ENCODE measurements at regions not wholly inside any gene's neighbourhood (a gene's known extent, or its start where the extent isn't known, plus 50 kb on each side); places are given as distances from the start of the nearest gene placed in this dataset.

DNA sequence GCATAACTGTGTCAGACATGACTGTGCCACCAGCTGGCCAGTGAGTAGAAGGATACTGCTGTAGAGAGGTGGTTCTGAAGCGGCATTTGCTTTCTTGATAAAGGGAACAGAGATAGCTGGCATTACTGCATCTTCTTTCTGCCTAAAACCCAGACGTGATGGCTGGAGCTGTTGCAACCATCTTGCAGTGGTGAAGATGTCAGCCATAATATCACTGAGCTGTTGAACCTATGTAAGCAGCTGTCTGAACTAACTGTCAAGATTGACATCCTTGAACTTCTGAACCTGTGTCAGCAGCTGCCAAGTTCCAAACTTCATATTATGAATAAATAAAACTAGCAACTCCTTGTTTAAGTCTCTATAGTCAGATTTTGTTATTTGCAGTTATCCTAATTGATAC, 88.9 kb upstream of the LNX1 start:
- no peaks in the 10 kb centered on the region for H3K9me3 ChIP-seq
- no peak overlapping the region for H3K27ac ChIP-seq
- no peak for DNase-seq (ENCODE audit: extremely low spot score in 2 of 2)
- TF ChIP-seq, protein P1, sequence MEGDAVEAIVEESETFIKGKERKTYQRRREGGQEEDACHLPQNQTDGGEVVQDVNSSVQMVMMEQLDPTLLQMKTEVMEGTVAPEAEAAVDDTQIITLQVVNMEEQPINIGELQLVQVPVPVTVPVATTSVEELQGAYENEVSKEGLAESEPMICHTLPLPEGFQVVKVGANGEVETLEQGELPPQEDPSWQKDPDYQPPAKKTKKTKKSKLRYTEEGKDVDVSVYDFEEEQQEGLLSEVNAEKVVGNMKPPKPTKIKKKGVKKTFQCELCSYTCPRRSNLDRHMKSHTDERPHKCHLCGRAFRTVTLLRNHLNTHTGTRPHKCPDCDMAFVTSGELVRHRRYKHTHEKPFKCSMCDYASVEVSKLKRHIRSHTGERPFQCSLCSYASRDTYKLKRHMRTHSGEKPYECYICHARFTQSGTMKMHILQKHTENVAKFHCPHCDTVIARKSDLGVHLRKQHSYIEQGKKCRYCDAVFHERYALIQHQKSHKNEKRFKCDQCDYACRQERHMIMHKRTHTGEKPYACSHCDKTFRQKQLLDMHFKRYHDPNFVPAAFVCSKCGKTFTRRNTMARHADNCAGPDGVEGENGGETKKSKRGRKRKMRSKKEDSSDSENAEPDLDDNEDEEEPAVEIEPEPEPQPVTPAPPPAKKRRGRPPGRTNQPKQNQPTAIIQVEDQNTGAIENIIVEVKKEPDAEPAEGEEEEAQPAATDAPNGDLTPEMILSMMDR (IDR thresholded peaks at IDR 0.05): no peak
- TF ChIP-seq POLR2A (IDR thresholded peaks at IDR 0.05) (no peak), POLR2AphosphoS5 (IDR thresholded peaks at IDR 0.05; ENCODE audit: insufficient read depth in 1 of 2, low read depth in 1 of 2) (no peak)
- H3K4me3 ChIP-seq: no peak overlapping the region
- peaks cover 15% of the 10 kb centered on the region for H3K4me1 ChIP-seq
- intact Hi-C loops (cut with DNase I): no loop called here
- H3K36me3 ChIP-seq: no peaks in the 10 kb centered on the region
- no peaks in the 10 kb centered on the region for H3K27me3 ChIP-seq

DNA sequence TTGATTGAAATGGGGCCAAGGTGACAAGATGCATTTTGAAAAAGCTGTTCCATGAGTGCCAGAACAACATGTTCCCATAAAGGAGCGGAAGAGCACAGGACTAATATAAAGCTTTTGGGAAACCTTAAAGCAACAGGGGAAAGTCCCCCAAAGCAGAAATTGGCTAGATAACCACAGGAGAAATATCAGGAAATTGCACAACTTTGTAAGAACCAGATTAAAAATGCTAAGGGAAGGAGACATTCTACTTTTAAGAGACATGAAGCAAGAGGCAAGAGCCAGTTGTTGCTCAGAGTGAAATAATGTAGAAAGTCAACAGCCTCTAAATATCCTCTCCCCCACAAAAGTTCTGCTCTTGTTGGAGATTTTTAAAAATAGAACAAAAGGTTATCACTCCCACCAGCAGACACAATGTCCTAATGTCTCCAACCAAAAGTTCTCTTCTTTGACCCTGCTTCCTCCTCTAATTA, 85.2 kb upstream of the LNX1 start:
- H3K36me3 ChIP-seq: no peaks in the 10 kb centered on the region
- no peaks in the 10 kb centered on the region for H3K9me3 ChIP-seq
- peaks cover 15% of the 10 kb centered on the region for H3K4me1 ChIP-seq
- H3K27me3 ChIP-seq: no peaks in the 10 kb centered on the region
- no peak for DNase-seq (ENCODE audit: extremely low spot score in 2 of 2)
- intact Hi-C loops (cut with DNase I): no loop called here
- peak overlapping the region; percentile 73 for H3K27ac ChIP-seq
- H3K4me3 ChIP-seq: no peak overlapping the region
- TF ChIP-seq POLR2AphosphoS5 (IDR thresholded peaks at IDR 0.05; ENCODE audit: insufficient read depth in 1 of 2, low read depth in 1 of 2) (peak; percentile 65 to 96), POLR2A (IDR thresholded peaks at IDR 0.05) (no peak)

DNA sequence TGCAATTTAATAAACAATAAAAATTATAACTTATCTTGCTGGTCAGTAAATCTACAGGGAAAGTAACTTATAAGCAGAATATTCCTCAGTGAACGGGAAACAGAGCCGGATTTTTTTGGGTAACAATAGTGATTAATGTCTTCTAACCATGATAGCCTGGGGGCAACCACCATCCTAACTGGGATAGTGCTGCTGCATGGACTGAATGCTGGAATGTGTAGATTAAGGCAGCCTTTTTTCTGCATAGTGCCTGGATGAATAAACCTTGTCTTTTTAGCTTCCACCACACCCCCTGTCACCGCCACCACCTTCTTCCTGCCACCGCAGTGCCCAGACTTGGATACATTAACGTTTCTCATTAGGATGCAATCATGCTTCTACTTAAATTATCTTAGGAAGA, 83.6 kb upstream of the LNX1 start:
- TF ChIP-seq POLR2A (IDR thresholded peaks at IDR 0.05) (no peak), POLR2AphosphoS5 (IDR thresholded peaks at IDR 0.05; ENCODE audit: insufficient read depth in 1 of 2, low read depth in 1 of 2) (no peak)
- TF ChIP-seq, protein P1 (IDR thresholded peaks at IDR 0.05): no peak
- H3K9me3 ChIP-seq: no peaks in the 10 kb centered on the region
- intact Hi-C loops (cut with DNase I): no loop called here

DNA sequence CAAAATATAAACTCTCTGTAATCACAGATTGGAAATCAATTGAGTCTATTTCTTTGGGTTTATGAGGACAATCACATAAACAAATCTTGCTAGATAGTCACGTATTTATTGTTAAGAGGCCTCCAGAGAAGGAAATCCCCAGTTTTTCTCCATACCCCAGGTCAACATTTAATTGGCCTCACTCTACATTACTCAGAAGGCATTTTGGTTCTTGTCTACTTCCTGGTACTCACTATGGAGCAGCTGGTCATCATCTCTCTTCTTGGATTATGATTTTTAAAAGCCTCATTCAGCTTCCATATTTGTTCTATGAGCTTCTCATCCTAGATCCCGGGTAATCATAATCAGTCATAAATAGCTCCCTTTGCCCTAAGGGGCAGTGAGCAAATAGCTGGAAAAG, 81.6 kb upstream of the LNX1 start:
- Histone ChIP-seq H3K9me3 (no peaks in the 10 kb centered on the region), H3K27me3 (no peaks in the 10 kb centered on the region), H3K4me1 (peaks cover 15% of the 10 kb centered on the region), H3K27ac (no peak overlapping the region), H3K4me3 (no peak overlapping the region), H3K36me3 (no peaks in the 10 kb centered on the region)
- TF ChIP-seq POLR2A (IDR thresholded peaks at IDR 0.05): no peak
- no peak for TF ChIP-seq POLR2AphosphoS5 (IDR thresholded peaks at IDR 0.05; ENCODE audit: insufficient read depth in 1 of 2, low read depth in 1 of 2)
- TF ChIP-seq, protein P1 (IDR thresholded peaks at IDR 0.05): no peak
- no peak for DNase-seq (ENCODE audit: extremely low spot score in 2 of 2)
- intact Hi-C loops (cut with DNase I): no loop called here

More for the DNA sequence above, 83.6 kb upstream of the LNX1 start:
- peaks cover 15% of the 10 kb centered on the region for H3K4me1 ChIP-seq
- H3K4me3 ChIP-seq: no peak overlapping the region
- no peak for DNase-seq (ENCODE audit: extremely low spot score in 2 of 2)
- no peaks in the 10 kb centered on the region for H3K27me3 ChIP-seq
- H3K36me3 ChIP-seq: no peaks in the 10 kb centered on the region
- no peak overlapping the region for H3K27ac ChIP-seq

DNA sequence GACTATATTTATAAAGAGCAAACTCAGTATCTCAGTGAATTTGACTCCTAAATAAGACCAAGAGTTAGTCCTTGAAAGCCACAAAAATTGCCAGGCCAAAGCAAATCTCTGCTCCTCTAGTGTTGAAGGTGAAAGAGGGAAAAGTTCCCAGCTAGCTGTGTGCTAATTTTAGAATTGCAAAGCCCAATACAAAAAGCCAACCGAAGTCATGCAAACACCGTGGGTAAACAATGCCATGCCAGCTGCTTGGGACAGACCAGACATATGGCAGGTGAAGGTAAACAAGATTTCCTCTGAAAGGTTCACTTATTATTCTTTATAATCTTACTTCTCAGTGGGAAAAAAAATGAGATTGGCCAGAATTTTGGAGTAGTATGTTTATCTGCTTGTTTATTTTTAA, 80.5 kb upstream of the LNX1 start:
- H3K4me3 ChIP-seq: no peak overlapping the region
- no peak overlapping the region for H3K27ac ChIP-seq
- H3K36me3 ChIP-seq: no peaks in the 10 kb centered on the region
- DNase-seq (ENCODE audit: extremely low spot score in 2 of 2): no peak
- TF ChIP-seq POLR2A (IDR thresholded peaks at IDR 0.05) (no peak), POLR2AphosphoS5 (IDR thresholded peaks at IDR 0.05; ENCODE audit: insufficient read depth in 1 of 2, low read depth in 1 of 2) (no peak)
- TF ChIP-seq, protein P1 (IDR thresholded peaks at IDR 0.05): no peak
- H3K9me3 ChIP-seq: no peaks in the 10 kb centered on the region
- H3K4me1 ChIP-seq: peaks cover 9% of the 10 kb centered on the region
- H3K27me3 ChIP-seq: no peaks in the 10 kb centered on the region
- intact Hi-C loops (cut with DNase I): no loop called here
